IMR-90 (cell line): ENCODE measurements at regions not wholly inside any gene's neighbourhood (a gene's known extent, or its start where the extent isn't known, plus 50 kb on each side); places are given as distances from the start of the nearest gene placed in this dataset.

Experiments
- ATAC-seq: fragments of 200-7000 bp; cut with Tn5 transposase; 2 replicates; pipeline ENCODE4 v1.9.1; 2020; ENCODE audit warnings: low read depth, mild to moderate bottlenecking, moderate library complexity
- BruUV-seq: library from RNA; stranded (reverse); fragments of 400-500 nt; replicated peaks from 2 replicates; lab custom pipeline; 2021; lab: Mats Ljungman, UMichigan
- CTCF ChIA-PET: fragments of 300-600 bp; formaldehyde crosslinking; extraction: SDS; loops from one replicate; lab custom pipeline; 2021; ENCODE audit warnings: antibody characterized with exemption; lab: Yijun Ruan, JAX
- POLR2A ChIA-PET: fragments of 300-600 bp; sonication (Branson Sonifier 250); formaldehyde crosslinking; loops from one replicate; lab custom pipeline; 2022; ENCODE audit warnings: antibody characterized with exemption; ENCODE audit not compliant: unreplicated experiment; lab: Charles Lee
- DNase-seq: peaks from one replicate; pipeline ENCODE4 v3.0.0; 2013
- H2AFZ ChIP-seq: replicated peaks from 2 replicates; pipeline ENCODE3; 2013; ENCODE audit warnings: low read length, mild to moderate bottlenecking; ENCODE audit not compliant: poor library complexity
- H2AK5ac ChIP-seq: 2 replicates; pipeline ENCODE4 v1.6.1; 2013; ENCODE audit warnings: low read depth, low read length, inconsistent platforms
- H2AK9ac ChIP-seq: replicated peaks from 2 replicates; pipeline ENCODE3; 2013; ENCODE audit warnings: mild to moderate bottlenecking, low read depth, low read length, moderate library complexity; ENCODE audit not compliant: poor library complexity
- H2BK120ac ChIP-seq: 2 replicates; pipeline ENCODE4 v1.6.1; 2013; ENCODE audit warnings: low read depth, low read length, inconsistent platforms
- H2BK15ac ChIP-seq: 3 replicates; pipeline ENCODE4 v1.6.1; 2013; ENCODE audit warnings: low read depth, low read length, inconsistent platforms
- H2BK20ac ChIP-seq: 2 replicates; pipeline ENCODE4 v1.6.1; 2013; ENCODE audit warnings: low read depth, mild to moderate bottlenecking, inconsistent platforms, low read length, moderate library complexity
- H2BK5ac ChIP-seq: 2 replicates; pipeline ENCODE4 v1.6.1; 2013; ENCODE audit warnings: mild to moderate bottlenecking, low read depth, low read length, inconsistent platforms; ENCODE audit not compliant: poor library complexity, severe bottlenecking
- H3K14ac ChIP-seq: replicated peaks from 2 replicates; pipeline ENCODE4 v1.6.1; 2013; ENCODE audit warnings: low read depth, low read length, inconsistent platforms
- H3K18ac ChIP-seq: 2 replicates; pipeline ENCODE4 v1.6.1; 2013; ENCODE audit warnings: low read depth, low read length, control low read depth
- H3K23ac ChIP-seq: 2 replicates; pipeline ENCODE4 v1.6.1; 2013; ENCODE audit warnings: low read depth, low read length, inconsistent platforms
- H3K27ac ChIP-seq: 2 replicates; pipeline ENCODE4 v1.5.1; 2013; ENCODE audit warnings: mild to moderate bottlenecking, control low read depth, low read length; ENCODE audit not compliant: insufficient read depth
- H3K27me3 ChIP-seq: 2 replicates; pipeline ENCODE4 v1.6.1; 2013; ENCODE audit warnings: low read length; ENCODE audit not compliant: control insufficient read depth, insufficient read depth
- H3K36me3 ChIP-seq: 2 replicates; pipeline ENCODE4 v1.6.1; 2013; ENCODE audit warnings: low read length, mixed read lengths; ENCODE audit not compliant: control insufficient read depth, insufficient read depth
- H3K4ac ChIP-seq: 2 replicates; pipeline ENCODE4 v1.6.1; 2013; ENCODE audit warnings: low read depth, low read length, inconsistent platforms
- H3K4me1 ChIP-seq: 2 replicates; pipeline ENCODE4 v1.6.1; 2013; ENCODE audit warnings: low read length, mixed read lengths; ENCODE audit not compliant: control insufficient read depth, insufficient read depth
- H3K4me2 ChIP-seq: 2 replicates; pipeline ENCODE4 v1.6.1; 2013; ENCODE audit warnings: low read depth, mild to moderate bottlenecking, control low read depth, low read length, moderate library complexity
- H3K4me3 ChIP-seq: 2 replicates; pipeline ENCODE4 v1.5.1; 2013; ENCODE audit warnings: low read depth, mild to moderate bottlenecking, control low read depth, low read length, moderate library complexity; ENCODE audit not compliant: insufficient read depth
- H3K56ac ChIP-seq: 2 replicates; pipeline ENCODE4 v1.6.1; 2013; ENCODE audit warnings: low read length, inconsistent platforms; ENCODE audit not compliant: insufficient read depth; ENCODE audit errors: extremely low read depth
- H3K79me1 ChIP-seq, 2 experiments: 2 replicates each; pipeline ENCODE4 v1.6.1; 2013; ENCODE audit warnings: low read length in 2 of 2, inconsistent platforms in 1 of 2, low read depth in 1 of 2
- H3K9ac ChIP-seq: 2 replicates; pipeline ENCODE4 v1.6.1; 2013; ENCODE audit warnings: low read depth, low read length, control low read depth
- H3K9me1 ChIP-seq: 2 replicates; pipeline ENCODE4 v1.6.1; 2013; ENCODE audit warnings: low read length, inconsistent platforms; ENCODE audit not compliant: insufficient read depth
- H3K9me3 ChIP-seq: 2 replicates; pipeline ENCODE4 v1.6.1; 2013; ENCODE audit warnings: low read length; ENCODE audit not compliant: control insufficient read depth, insufficient read depth
- H4K20me1 ChIP-seq: 2 replicates; pipeline ENCODE4 v1.6.1; 2013; ENCODE audit warnings: low read length, inconsistent platforms; ENCODE audit not compliant: insufficient read depth
- H4K5ac ChIP-seq: 2 replicates; pipeline ENCODE4 v1.6.1; 2013; ENCODE audit warnings: mild to moderate bottlenecking, low read depth, low read length, control low read depth
- H4K8ac ChIP-seq, 2 experiments: 2 replicates each; pipeline ENCODE4 v1.6.1; 2013; ENCODE audit warnings: low read depth in 2 of 2, low read length in 2 of 2, control low read depth in 1 of 2, inconsistent platforms in 1 of 2
- H4K91ac ChIP-seq: 2 replicates; pipeline ENCODE4 v1.6.1; 2013; ENCODE audit warnings: low read depth, low read length, inconsistent platforms; ENCODE audit not compliant: insufficient read depth
- CTCF ChIP-seq: conservative IDR thresholded peaks from 2 replicates; pipeline ENCODE4 v1.5.1; 2012; ENCODE audit warnings: mild to moderate bottlenecking, low read depth, low read length, improper control_type of control experiment
- MAZ ChIP-seq: IDR thresholded peaks from 2 replicates; pipeline ENCODE4 v1.6.1; 2012; ENCODE audit warnings: low read depth, mild to moderate bottlenecking, low read length, improper control_type of control experiment, moderate library complexity, borderline replicate concordance
- RCOR1 ChIP-seq: IDR thresholded peaks from 2 replicates; pipeline ENCODE4 v1.6.1; 2012; ENCODE audit warnings: mild to moderate bottlenecking, low read length, improper control_type of control experiment; ENCODE audit not compliant: insufficient replicate concordance
- WGBS, 2 experiments: methylation state at CpG; one replicate each; pipeline versions ENCODE4 v1.1.5 to v1.1.7; 2013; ENCODE audit warnings: missing lambda C conversion rate in 2 of 2; ENCODE audit not compliant: insufficient read length in 1 of 2; ENCODE audit errors: extremely low coverage in 2 of 2; 5-methylcytosine and 5-hydroxymethylcytosine counted together
- dilution Hi-C: fragments of 300-500 bp; cut with HindIII; formaldehyde crosslinking; loops from one replicate; pipeline ENCODE4 v1.14.3; 2018; ENCODE audit warnings: low sequenced_read_pairs; ENCODE audit not compliant: unreplicated experiment
- in situ Hi-C: fragments of 300-500 bp; cut with MboI; formaldehyde crosslinking; loops from 3 replicates; pipeline ENCODE4 v1.14.3; 2019; ENCODE audit warnings: low sequenced_read_pairs, inconsistent platforms, mixed read lengths
- intact Hi-C: fragments of 100-400 bp; cut with micrococcal nuclease; formaldehyde crosslinking; loops from 2 replicates; pipeline ENCODE4 v1.10.0; 2022

- POLR2A ChIA-PET: no interaction called here
- Histone ChIP-seq H4K5ac (no peak overlapping the region), H2AK9ac (no peak overlapping the region), H4K8ac (no peak overlapping the region), H3K4me3 (no peak overlapping the region), H2BK120ac (no peak overlapping the region), H3K23ac (no peak overlapping the region), H3K9ac (no peak overlapping the region), H3K27me3 (no peaks in the 10 kb centered on the region), H3K36me3 (no peaks in the 10 kb centered on the region), H3K56ac (no peak overlapping the region), H3K27ac (no peak overlapping the region), H2BK20ac (no peak overlapping the region), H3K18ac (no peak overlapping the region), H3K4me2 (no peak overlapping the region), H2BK15ac (no peak overlapping the region), H2BK5ac (no peak overlapping the region), H3K79me1 (no peaks in the 10 kb centered on the region), H3K9me1 (no peaks in the 10 kb centered on the region), H3K4me1 (no peaks in the 10 kb centered on the region), H3K9me3 (peaks cover 4% of the 10 kb centered on the region; the same call in 1 of the 2 replicates), H3K14ac (no peak overlapping the region), H4K20me1 (no peaks in the 10 kb centered on the region), H3K4ac (no peak overlapping the region), H2AFZ (no peak overlapping the region), H2AK5ac (no peak overlapping the region), H4K91ac (no peak overlapping the region)
- intact Hi-C loops: no loop called here
- in situ Hi-C loops: no loop called here
- ATAC-seq (no peak), DNase-seq (no peak)
- TF ChIP-seq RCOR1: no peak
- no peak for TF ChIP-seq MAZ
- no peak for TF ChIP-seq CTCF
- BruUV-seq: no TSS peak
- dilution Hi-C loops: no loop called here
- no CpG with 5 or more reads among the region's 2 CpGs for WGBS, 2 experiments
- CTCF ChIA-PET: no interaction called here
These were observed 182.9 kb upstream of the TACR3 start for GRCh38 chr4:103902730-103903129.
